Mammary epithelial cell (primary cell): ENCODE measurements at regions not wholly inside any gene's neighbourhood (a gene's known extent, or its start where the extent isn't known, plus 50 kb on each side); places are given as distances from the start of the nearest gene placed in this dataset.

Experiments used
- CTCF ChIP-seq, 2 donors: IDR thresholded peaks in 1 of 2; conservative IDR thresholded peaks in 1 of 2; 2 replicates each; pipeline ENCODE4 v1.5.1; 2011 to 2012; ENCODE audit warnings: inconsistent platforms in 2 of 2, low read length in 2 of 2, mild to moderate bottlenecking in 2 of 2, control low read depth in 1 of 2, low read depth in 1 of 2; ENCODE audit not compliant: insufficient read depth in 1 of 2; ENCODE audit errors: extremely low read depth in 1 of 2
- EZH2 ChIP-seq: IDR thresholded peaks from 2 replicates; pipeline ENCODE4 v1.6.1; 2012; ENCODE audit warnings: low read length, inconsistent platforms, borderline replicate concordance

GRCh38 chr2:185299867-185300266, 438.7 kb upstream of the FSIP2 start:
- TF ChIP-seq CTCF (conservative IDR thresholded peaks at IDR 0.05 in 1 of 2, IDR thresholded peaks at IDR 0.05 in 1 of 2; ENCODE audit: extremely low read depth in 1 of 2, insufficient read depth in 1 of 2, low read depth in 1 of 2, low read length in 2 of 2) (no peak), EZH2 (no peak)
